Stomach (tissue), 4 donors: ENCODE measurements at regions not wholly inside any gene's neighbourhood (a gene's known extent, or its start where the extent isn't known, plus 50 kb on each side); places are given as distances from the start of the nearest gene placed in this dataset.

Source experiments
- POLR2A ChIP-seq, 4 donors: fragments of 450-650 bp; IDR thresholded peaks; one replicate each; pipeline ENCODE4 v1.6.1; 2016; ENCODE audit warnings: antibody characterized with exemption in 4 of 4, control low read depth in 2 of 4, mild to moderate bottlenecking in 1 of 4, moderate library complexity in 1 of 4
- POLR2AphosphoS5 ChIP-seq, 3 donors: sonication (generic); formaldehyde crosslinking; IDR thresholded peaks; one replicate each; pipeline ENCODE4 v1.6.1; 2016; ENCODE audit warnings: antibody characterized with exemption in 3 of 3

- TF ChIP-seq POLR2AphosphoS5 (IDR thresholded peaks at IDR 0.05) (no peak), POLR2A (IDR thresholded peaks at IDR 0.05) (no peak)
These were observed 427.8 kb downstream of the DNAJB9 start for GRCh38 chr7:108997480-108997879.
